ENCODE measurements at regions not wholly inside any gene's neighbourhood (a gene's known extent, or its start where the extent isn't known, plus 50 kb on each side); places are given as distances from the start of the nearest gene placed in this dataset.

GRCh38 chr6:43899830-43900229 lies 129.8 kb downstream of the VEGFA start (continued):
- TF ChIP-seq ATF6 (CRISPR knock-in tag; IDR thresholded peaks at IDR 0.05): 0 out of 2 replicates have a peak, but pooled peaks have one; percentile 2

GRCh38 chr6:43898358-43899131 lies 128.5 kb downstream of the VEGFA start:
- no peak overlapping the region for H3K27ac ChIP-seq (ENCODE audit: extremely low read depth, low read depth, low read length)
- no peaks in the 10 kb centered on the region for H4K20me1 ChIP-seq (replicated peaks; ENCODE audit: control insufficient read depth, insufficient read depth, low read length)
- no peaks in the 10 kb centered on the region for H3K79me2 ChIP-seq (ENCODE audit: control insufficient read depth, insufficient read depth, low read length)
- no TSS peak for BruUV-seq (replicated peaks)
- ChIA-PET POLR2A (interaction anchor here (0.6 to 1.6 kb wide), 9 partner anchors 8 to 349 kb away, joined by 3 to 5 read pairs (median 3); partner anchors contain the start of gene HSP90AB1), CTCF (ENCODE audit: low intra/inter-chr PET ratio) (no interaction called here)
- no peaks in the 10 kb centered on the region for H3K9me3 ChIP-seq (replicated peaks; ENCODE audit: control insufficient read depth, insufficient read depth, low read depth, low read length)
- H3K27me3 ChIP-seq (ENCODE audit: control insufficient read depth in 2 of 2, insufficient read depth in 2 of 2, low read length in 2 of 2): no peaks in the 10 kb centered on the region
- DNase-seq (ENCODE audit: extremely low read depth in 1 of 4, low spot score in 3 of 4) (no peak), ATAC-seq (no peak), FAIRE-seq (no peak)
- no peak overlapping the region for H2AFZ ChIP-seq (ENCODE audit: low read depth, low read length)
- intact Hi-C loops (cut with micrococcal nuclease) (no loop called here), in situ Hi-C loops (cut with MboI) (no loop called here)
- no peak overlapping the region for H3K9ac ChIP-seq (ENCODE audit: insufficient read depth in 1 of 2, low read depth in 2 of 2, low read length in 2 of 2)
- no peaks in the 10 kb centered on the region for H3K9me1 ChIP-seq (ENCODE audit: control insufficient read depth, insufficient read depth, low read length)
- peaks cover 7 to 27% of the 10 kb centered on the region in 2 experiments; a peak in 4 of 5 replicates for H3K4me1 ChIP-seq (replicated peaks in 1 of 2; ENCODE audit: control insufficient read depth in 2 of 2, insufficient read depth in 2 of 2, low read length in 2 of 2)
- H3K4me3 ChIP-seq: no peak overlapping the region
- WGBS (ENCODE audit: insufficient coverage, low coverage, missing lambda C conversion rate): 84% methylated on average over 4 of the region's 4 CpGs
- H3K36me3 ChIP-seq (ENCODE audit: control insufficient read depth, insufficient read depth, low read length): no peaks in the 10 kb centered on the region
- H3K4me2 ChIP-seq (ENCODE audit: insufficient read depth, low read length): no peak overlapping the region
- TF ChIP-seq NFRKB (IDR thresholded peaks at IDR 0.05; ENCODE audit: low read depth) (no peak), HEY1 (CRISPR knock-in tag; IDR thresholded peaks at IDR 0.05; ENCODE audit: borderline replicate concordance) (no peak), USF1 (CRISPR knock-in tag; IDR thresholded peaks at IDR 0.05) (peak; percentile 83), SMAD4 (CRISPR knock-in tag; conservative IDR thresholded peaks at IDR 0.05) (peak; percentile 43), BCOR (IDR thresholded peaks at IDR 0.05) (peak; percentile 81; the same call in 1 of the 2 replicates), TEAD1 (CRISPR knock-in tag; IDR thresholded peaks at IDR 0.05) (0 out of 4 replicates have a peak, but pooled peaks of 1 of the 2 experiments have one; percentile 7), RBFOX2 (IDR thresholded peaks at IDR 0.05; ENCODE audit: low read depth, low read length) (no peak), ZNF586 (CRISPR knock-in tag; conservative IDR thresholded peaks at IDR 0.05) (no peak), ZNF12 (CRISPR knock-in tag; IDR thresholded peaks at IDR 0.05) (no peak), SMARCA5 (IDR thresholded peaks at IDR 0.05) (peak; percentile 93), NFIX (CRISPR knock-in tag; IDR thresholded peaks at IDR 0.05; ENCODE audit: low read depth) (no peak), PTRF (tag; IDR thresholded peaks at IDR 0.05) (no peak), MAX (CRISPR knock-in tag; IDR thresholded peaks at IDR 0.05) (peak; percentile 10; the same call in 1 of the 2 replicates), DMBX1 (CRISPR knock-in tag; IDR thresholded peaks at IDR 0.05; ENCODE audit: borderline replicate concordance) (0 out of 2 replicates have a peak, but pooled peaks have one; percentile 56)

Measured in K562 (cell line).